Left hindlimb (tissue), 1 donor: ENCODE measurements at regions not wholly inside any gene's neighbourhood (a gene's known extent, or its start where the extent isn't known, plus 50 kb on each side); places are given as distances from the start of the nearest gene placed in this dataset.
"Not testable (repeated sequence)": the region's sequence is repeated elsewhere in the genome, so short reads cannot be mapped to it uniquely, and the experiment has no call there.

Experiments used
- DNase-seq: peaks from one replicate; pipeline ENCODE4 v3.0.0-alpha.2; 2018

GRCh38 chr4:149116806-149117205 lies 674.6 kb upstream of the NR3C2 start:
- no peak for DNase-seq

GRCh38 chr4:149113804-149114430 lies 671.7 kb upstream of the NR3C2 start:
- DNase-seq = no peak

- DNase-seq = no peak
Observed at GRCh38 chr4:149112109-149112508, 669.9 kb upstream of the NR3C2 start.

GRCh38 chr4:149110481-149110880 lies 668.3 kb upstream of the NR3C2 start:
- no peak for DNase-seq

- DNase-seq = no peak
Observed at GRCh38 chr4:149108626-149109025, 666.4 kb upstream of the NR3C2 start.

- no peak for DNase-seq
Observed at GRCh38 chr4:149102765-149103164, 660.6 kb upstream of the NR3C2 start.

- DNase-seq = no peak
Observed at GRCh38 chr4:149101649-149102048, 659.4 kb upstream of the NR3C2 start.

- DNase-seq = no peak
Observed at GRCh38 chr4:149095811-149096210, 653.6 kb upstream of the NR3C2 start.

- DNase-seq = no peak
Observed at GRCh38 chr4:149095001-149095400, 652.8 kb upstream of the NR3C2 start.

- no peak for DNase-seq
Observed at GRCh38 chr4:149084144-149084543, 641.9 kb upstream of the NR3C2 start.

- no peak for DNase-seq
Observed at GRCh38 chr4:149077181-149077580, 635.0 kb upstream of the NR3C2 start.

GRCh38 chr4:149076401-149076800 lies 634.2 kb upstream of the NR3C2 start:
- DNase-seq = no peak

- DNase-seq = no peak
Observed at GRCh38 chr4:149072384-149072783, 630.2 kb upstream of the NR3C2 start.

- no peak for DNase-seq
Observed at GRCh38 chr4:149065753-149066152, 623.5 kb upstream of the NR3C2 start.

- no peak for DNase-seq
Observed at GRCh38 chr4:149062997-149063396, 620.8 kb upstream of the NR3C2 start.

- DNase-seq = no peak
Observed at GRCh38 chr4:149057594-149057993, 615.4 kb upstream of the NR3C2 start.

GRCh38 chr4:149056615-149057014 lies 614.4 kb upstream of the NR3C2 start:
- DNase-seq = no peak

GRCh38 chr4:149055624-149056023 lies 613.4 kb upstream of the NR3C2 start:
- no peak for DNase-seq

GRCh38 chr4:149050840-149051239 lies 608.6 kb upstream of the NR3C2 start:
- DNase-seq = no peak

- no peak for DNase-seq
Observed at GRCh38 chr4:149048451-149049143, 606.4 kb upstream of the NR3C2 start.

GRCh38 chr4:149047368-149047767 lies 605.2 kb upstream of the NR3C2 start:
- no peak for DNase-seq

- no peak for DNase-seq
Observed at GRCh38 chr4:149045731-149046130, 603.5 kb upstream of the NR3C2 start.

GRCh38 chr4:149039786-149040185 lies 597.6 kb upstream of the NR3C2 start:
- not testable (repeated sequence) for DNase-seq

- no peak for DNase-seq
Observed at GRCh38 chr4:149031399-149031798, 589.2 kb upstream of the NR3C2 start.
